Heart right ventricle (tissue), 16 donors: ENCODE measurements at regions not wholly inside any gene's neighbourhood (a gene's known extent, or its start where the extent isn't known, plus 50 kb on each side); places are given as distances from the start of the nearest gene placed in this dataset.

Source experiments
- ATAC-seq, 8 donors: fragments of 200-7000 bp; cut with Tn5 transposase; one replicate each; pipeline ENCODE4 v1.9.1; 2020; ENCODE audit warnings: mild to moderate bottlenecking in 8 of 8, moderate library complexity in 8 of 8, moderate number of reproducible peaks in 1 of 8
- DNase-seq, 2 donors: peaks; one replicate each; pipeline ENCODE4 v3.0.0-alpha.2; 2020
- H3K27ac ChIP-seq, 10 donors: fragments of 200-600 bp; sonication (generic) in 2 of 10; one replicate each; pipeline versions ENCODE4 v1.5.0 to v1.8.0; 2020 to 2022; ENCODE audit warnings: mild to moderate bottlenecking in 3 of 10
- H3K27me3 ChIP-seq, 7 donors: fragments of 200-600 bp; one replicate each; pipeline ENCODE4 v1.8.0; 2021 to 2022; ENCODE audit warnings: mild to moderate bottlenecking in 2 of 7
- H3K36me3 ChIP-seq, 9 donors: fragments of 200-600 bp; sonication (generic) in 1 of 9; one replicate each; pipeline versions ENCODE4 v1.5.0 to v1.8.0; 2020 to 2022; ENCODE audit warnings: mild to moderate bottlenecking in 2 of 9
- H3K4me1 ChIP-seq, 9 donors: fragments of 200-600 bp; sonication (generic) in 1 of 9; one replicate each; pipeline versions ENCODE4 v1.5.0 to v1.8.0; 2020 to 2022; ENCODE audit warnings: mild to moderate bottlenecking in 4 of 9
- H3K4me3 ChIP-seq, 10 donors: fragments of 200-600 bp; sonication (generic) in 2 of 10; one replicate each; pipeline versions ENCODE4 v1.5.0 to v1.8.0; 2020 to 2022; ENCODE audit warnings: mild to moderate bottlenecking in 7 of 10, moderate library complexity in 2 of 10
- H3K9me3 ChIP-seq, 11 donors: fragments of 200-600 bp in 10 of 11; sonication (generic) in 2 of 11; one replicate each; pipeline versions ENCODE4 v1.5.0 to v1.8.0; 2013 to 2022; ENCODE audit warnings: mild to moderate bottlenecking in 2 of 11, control low read depth in 1 of 11, moderate library complexity in 1 of 11
- CTCF ChIP-seq, 9 donors: fragments of 200-600 bp; sonication (generic) in 2 of 9; IDR thresholded peaks; one replicate each; pipeline versions ENCODE4 v1.5.0 to v1.8.0; 2021 to 2022; ENCODE audit warnings: antibody characterized with exemption in 9 of 9, mild to moderate bottlenecking in 5 of 9, moderate library complexity in 1 of 9
- WGBS, 2 donors: extraction: QIAGEN DNeasy Blood & Tissue Kit; methylation state at CpG; one replicate each; pipeline ENCODE4 v1.1.7; 2013; ENCODE audit warnings: inconsistent platforms in 1 of 2; 5-methylcytosine and 5-hydroxymethylcytosine counted together
- intact Hi-C, 10 donors: fragments of 100-400 bp; cut with DNase I; formaldehyde crosslinking; loops; one replicate each; pipeline versions ENCODE4 v1.11.1 to v1.14.2; 2022
- donor health status: Arrhythmogenic right ventricular cardiomyopathy.
- donor health status: ischemic (EF 13 %, LVEDD 7.1; RV severe dilation, severe dysfunction).
- donor health status: healthy with polysubstance abuse.
- donor health status: DM: no; HTN: yes; CAD: no.
- donor health status: DM: no; HTN: no; CAD: no.
- donor health status: ischemic (EF 25% LVEDD 6.9; RV normal size, moderate dysfunction).
- donor health status: ischemic (EF 25% LVEDD 5.7; RV mildly dilated, moderate dysfunction).
- donor health status: healthy.
- donor health status: DM: yes; HTN: yes; CAD: no.
- donor health status: Ischemic cardiomyopathy.
- donor health status: ischemic (EF 35%, LVEDD 5.7; RV mildly dilated, moderate dysfunction).
- donor health status: nonischemic (EF 11% LVEDD 7.7; RV severe dilation, severe dysfunction).
- donor health status: DM: yes; HTN: yes; CAD: no.
- donor health status: PGD.
- donor health status: ischemic (EF 29% LVEDD 5.4; RV normal size, mild dysfunction).
- donor health status: nonischemic (EF 23%, LVEDD 6.1; RV moderate dilation, normal function).

GRCh38 chr3:146682171-146682570 is 77.0 kb upstream of the PLSCR5 start:
- ATAC-seq (no peak), DNase-seq (no peak)
- no peaks in the 10 kb centered on the region for H3K4me1 ChIP-seq
- no peaks in the 10 kb centered on the region for H3K9me3 ChIP-seq
- intact Hi-C loops = no loop called here
- no peaks in the 10 kb centered on the region for H3K27me3 ChIP-seq
- TF ChIP-seq CTCF (IDR thresholded peaks at IDR 0.05) = no peak
- 27 to 31% methylated on average over 5 of the region's 5 CpGs for WGBS, 2 donors
- H3K4me3 ChIP-seq = no peak overlapping the region
- H3K27ac ChIP-seq = no peak overlapping the region
- no peaks in the 10 kb centered on the region for H3K36me3 ChIP-seq

DNA sequence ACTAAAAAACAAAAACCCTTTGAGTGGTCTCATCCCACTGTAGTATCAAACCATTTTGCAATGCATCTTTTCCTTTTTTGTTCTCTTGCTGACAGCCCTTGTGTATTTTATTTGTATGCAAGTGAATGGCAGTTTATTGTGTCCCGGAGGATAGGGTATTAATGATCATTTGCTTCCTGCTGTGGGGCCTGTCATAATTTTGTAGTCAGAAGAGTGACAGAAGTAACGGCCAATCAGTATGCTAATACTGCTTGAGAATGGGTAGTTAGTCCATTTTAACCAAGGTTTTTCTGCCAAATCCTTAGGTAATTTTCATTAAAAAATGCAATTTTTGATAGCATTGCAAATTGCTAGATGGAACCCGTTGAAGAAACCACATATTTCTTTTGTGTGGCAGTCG is 75.5 kb upstream of the PLSCR5 start:
- Histone ChIP-seq H3K36me3 (no peaks in the 10 kb centered on the region), H3K9me3 (no peaks in the 10 kb centered on the region), H3K27ac (no peak overlapping the region), H3K4me1 (no peaks in the 10 kb centered on the region), H3K27me3 (no peaks in the 10 kb centered on the region), H3K4me3 (no peak overlapping the region)
- intact Hi-C loops = no loop called here
- no peak for ATAC-seq
- WGBS, 2 donors = 68 to 78% methylated on average over 4 of the region's 4 CpGs
- TF ChIP-seq CTCF (IDR thresholded peaks at IDR 0.05) = no peak
- DNase-seq = no peak

- WGBS, 2 donors = 73 to 76% methylated on average over 3 of the region's 3 CpGs
- intact Hi-C loops = no loop called here
- H3K27ac ChIP-seq = no peak overlapping the region
Observed at GRCh38 chr3:146679995-146680394, 74.8 kb upstream of the PLSCR5 start.

GRCh38 chr3:146679191-146679590 is 74.0 kb upstream of the PLSCR5 start:
- 66 to 89% methylated on average over 3 of the region's 3 CpGs for WGBS, 2 donors
- Histone ChIP-seq H3K36me3 (no peaks in the 10 kb centered on the region), H3K27ac (no peak overlapping the region), H3K9me3 (no peaks in the 10 kb centered on the region), H3K27me3 (no peaks in the 10 kb centered on the region), H3K4me1 (no peaks in the 10 kb centered on the region), H3K4me3 (no peak overlapping the region)
- no peak for DNase-seq
- intact Hi-C loops = no loop called here
- no peak for ATAC-seq
- TF ChIP-seq CTCF (IDR thresholded peaks at IDR 0.05) = no peak

More at GRCh38 chr3:146679995-146680394, 74.8 kb upstream of the PLSCR5 start:
- H3K4me1 ChIP-seq = no peaks in the 10 kb centered on the region
- TF ChIP-seq CTCF (IDR thresholded peaks at IDR 0.05) = no peak
- ATAC-seq = no peak
- no peaks in the 10 kb centered on the region for H3K36me3 ChIP-seq
- no peak overlapping the region for H3K4me3 ChIP-seq
- no peak for DNase-seq
- no peaks in the 10 kb centered on the region for H3K27me3 ChIP-seq
- no peaks in the 10 kb centered on the region for H3K9me3 ChIP-seq

DNA sequence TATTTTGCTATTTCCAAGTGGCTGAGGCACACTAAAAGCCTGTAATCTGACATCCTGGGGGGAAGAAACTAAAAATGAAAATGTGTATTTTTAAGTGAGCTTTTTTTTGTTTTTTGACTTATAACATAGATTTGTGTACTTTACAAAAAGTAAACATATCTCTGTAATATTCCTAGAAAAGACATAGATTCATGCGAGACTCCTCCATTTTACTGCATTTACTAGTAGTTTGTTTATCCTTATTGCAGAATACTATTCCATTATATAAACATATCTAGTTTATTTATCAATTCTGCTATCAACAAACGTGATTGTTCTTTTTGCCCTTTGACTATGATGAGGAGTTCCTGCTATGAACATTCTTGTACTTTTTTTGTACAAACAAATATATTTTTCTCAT is 67.8 kb upstream of the PLSCR5 start:
- no peaks in the 10 kb centered on the region for H3K27me3 ChIP-seq
- H3K36me3 ChIP-seq = no peaks in the 10 kb centered on the region
- no peak overlapping the region for H3K27ac ChIP-seq
- no peak overlapping the region for H3K4me3 ChIP-seq
- DNase-seq = no peak
- no peak for TF ChIP-seq CTCF (IDR thresholded peaks at IDR 0.05)
- WGBS, 2 donors = 69 to 76% methylated on average over 2 of the region's 2 CpGs
- H3K4me1 ChIP-seq = no peaks in the 10 kb centered on the region
- ATAC-seq = no peak
- intact Hi-C loops = no loop called here
- no peaks in the 10 kb centered on the region for H3K9me3 ChIP-seq
